ENCODE measurements at regions not wholly inside any gene's neighbourhood (a gene's known extent, or its start where the extent isn't known, plus 50 kb on each side); places are given as distances from the start of the nearest gene placed in this dataset.

DNA sequence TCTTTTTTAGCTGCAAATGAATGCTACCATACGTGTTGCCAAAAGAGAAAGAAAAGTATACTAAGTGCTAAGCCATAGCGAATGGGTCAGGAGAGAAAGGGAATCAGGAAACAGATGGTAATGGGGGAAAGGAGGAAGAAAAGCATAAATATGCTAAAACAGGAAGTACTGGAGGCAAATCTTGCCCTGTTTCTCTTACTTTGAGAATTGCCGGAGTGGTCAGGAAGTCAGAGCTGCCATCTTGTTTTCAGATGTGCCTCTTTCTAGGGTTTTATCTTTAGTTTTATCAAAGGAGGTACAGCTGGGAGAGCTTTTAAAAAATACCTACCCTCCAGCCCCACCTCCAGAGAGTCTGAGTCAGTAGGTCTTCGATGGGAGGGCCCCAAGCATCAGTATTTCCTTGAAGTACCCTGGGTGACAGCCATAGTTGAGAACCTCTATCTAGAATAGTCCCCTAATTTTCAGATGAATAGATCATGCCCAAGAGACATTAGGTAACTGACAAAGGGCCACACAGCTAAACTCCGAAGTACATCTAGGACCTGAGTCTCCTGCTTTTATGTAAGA lies 193.3 kb downstream of the CLIC5 start:
- TF ChIP-seq EZH2 (IDR thresholded peaks at IDR 0.05; ENCODE audit: low read length) = no peak
- TF ChIP-seq, protein P1, sequence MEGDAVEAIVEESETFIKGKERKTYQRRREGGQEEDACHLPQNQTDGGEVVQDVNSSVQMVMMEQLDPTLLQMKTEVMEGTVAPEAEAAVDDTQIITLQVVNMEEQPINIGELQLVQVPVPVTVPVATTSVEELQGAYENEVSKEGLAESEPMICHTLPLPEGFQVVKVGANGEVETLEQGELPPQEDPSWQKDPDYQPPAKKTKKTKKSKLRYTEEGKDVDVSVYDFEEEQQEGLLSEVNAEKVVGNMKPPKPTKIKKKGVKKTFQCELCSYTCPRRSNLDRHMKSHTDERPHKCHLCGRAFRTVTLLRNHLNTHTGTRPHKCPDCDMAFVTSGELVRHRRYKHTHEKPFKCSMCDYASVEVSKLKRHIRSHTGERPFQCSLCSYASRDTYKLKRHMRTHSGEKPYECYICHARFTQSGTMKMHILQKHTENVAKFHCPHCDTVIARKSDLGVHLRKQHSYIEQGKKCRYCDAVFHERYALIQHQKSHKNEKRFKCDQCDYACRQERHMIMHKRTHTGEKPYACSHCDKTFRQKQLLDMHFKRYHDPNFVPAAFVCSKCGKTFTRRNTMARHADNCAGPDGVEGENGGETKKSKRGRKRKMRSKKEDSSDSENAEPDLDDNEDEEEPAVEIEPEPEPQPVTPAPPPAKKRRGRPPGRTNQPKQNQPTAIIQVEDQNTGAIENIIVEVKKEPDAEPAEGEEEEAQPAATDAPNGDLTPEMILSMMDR (optimal IDR thresholded peaks at IDR 0.05 in 1 of 3, IDR thresholded peaks at IDR 0.05 in 1 of 3, conservative IDR thresholded peaks at IDR 0.05 in 1 of 3; ENCODE audit: extremely low read depth in 1 of 3, insufficient read depth in 2 of 3, low read length in 3 of 3) = no peak
